CD4-positive, alpha-beta T cell treated with Interleukin-1 beta for 1 hour (primary cell): ENCODE measurements at regions not wholly inside any gene's neighbourhood (a gene's known extent, or its start where the extent isn't known, plus 50 kb on each side); places are given as distances from the start of the nearest gene placed in this dataset.

Experiments
- DNase-seq, 2 donors: peaks; one replicate each; pipeline ENCODE4 v3.0.0-alpha.2; 2020 to 2022

DNA sequence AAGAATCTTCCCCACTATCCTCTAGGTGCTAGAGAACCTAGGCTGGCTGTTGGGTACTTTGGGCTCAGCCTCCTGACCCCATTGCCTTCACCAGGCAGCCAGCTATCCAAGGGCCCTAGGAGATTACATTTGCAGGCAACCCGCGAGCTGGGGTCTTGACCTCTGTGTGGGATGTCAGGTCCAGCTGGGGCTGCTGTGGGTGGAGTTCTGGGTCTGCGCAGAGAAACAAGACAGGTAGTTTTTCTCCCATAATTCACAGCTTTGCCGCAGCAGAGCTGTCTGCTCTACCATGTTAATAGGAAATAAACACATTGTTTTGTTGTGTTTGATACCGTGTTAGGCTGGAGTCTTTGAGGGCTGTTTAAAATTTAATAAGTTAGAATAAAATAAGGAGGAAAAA lies 142.8 kb upstream of the PLET1 start:
- DNase-seq: no peak

DNA sequence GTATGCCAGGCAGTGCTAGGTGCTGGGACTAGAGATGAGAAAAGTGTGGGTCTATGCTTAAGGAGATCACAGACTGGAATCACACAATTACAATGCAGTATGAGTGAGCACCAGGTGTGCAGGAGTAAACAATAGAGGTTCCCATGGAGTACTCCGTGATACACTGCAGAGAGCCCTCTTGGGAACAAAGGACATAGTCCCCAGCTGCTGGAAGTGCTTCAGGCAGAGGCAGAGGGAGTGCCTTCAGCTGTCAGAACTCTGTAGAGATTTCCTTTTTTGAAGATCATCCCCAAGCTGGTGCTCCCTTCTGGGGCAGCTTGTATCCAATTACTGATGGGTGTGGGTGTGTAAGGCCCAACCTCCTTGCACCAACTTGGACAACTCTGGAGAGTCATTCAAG lies 143.5 kb upstream of the PLET1 start:
- no peak for DNase-seq

DNA sequence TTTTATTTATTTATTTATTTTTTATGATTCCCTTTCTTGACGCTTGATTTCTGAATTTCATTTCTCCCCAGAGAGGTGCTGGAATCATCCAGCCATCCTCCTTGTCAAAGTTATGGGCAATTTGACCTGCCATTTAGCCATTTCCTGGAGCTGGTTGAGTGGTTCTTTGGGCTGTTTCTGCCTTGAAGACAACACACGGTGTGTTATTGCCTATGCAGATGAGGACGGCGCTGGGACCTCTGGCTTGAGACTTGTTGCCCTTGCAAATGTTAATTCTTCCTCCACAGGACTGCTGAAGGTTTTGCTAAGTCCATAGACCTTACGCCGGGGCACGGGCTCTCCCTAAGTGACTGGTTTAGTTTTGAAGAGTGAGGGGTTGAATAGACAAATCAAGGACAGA lies 147.9 kb upstream of the PLET1 start:
- no peak for DNase-seq

DNA sequence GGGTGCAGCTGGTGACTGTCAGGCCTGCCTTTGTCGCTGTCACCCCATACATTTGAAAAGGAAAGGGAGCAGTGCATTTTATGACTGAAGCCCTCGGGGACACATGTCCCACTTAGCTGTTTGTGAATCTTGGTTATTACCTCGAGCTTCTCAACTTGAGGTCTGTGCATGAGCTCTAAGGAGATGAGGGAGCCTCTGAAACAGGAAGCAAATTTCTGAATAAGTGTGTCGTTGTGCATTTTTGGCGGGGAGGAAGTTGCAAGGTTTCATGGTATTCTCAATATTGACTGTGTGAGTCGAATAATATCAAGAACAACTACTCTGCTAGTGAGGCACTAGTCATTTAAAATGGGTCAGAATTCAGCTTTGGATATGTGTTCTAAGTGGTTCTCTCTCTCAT lies 149.7 kb upstream of the PLET1 start:
- DNase-seq: no peak

DNA sequence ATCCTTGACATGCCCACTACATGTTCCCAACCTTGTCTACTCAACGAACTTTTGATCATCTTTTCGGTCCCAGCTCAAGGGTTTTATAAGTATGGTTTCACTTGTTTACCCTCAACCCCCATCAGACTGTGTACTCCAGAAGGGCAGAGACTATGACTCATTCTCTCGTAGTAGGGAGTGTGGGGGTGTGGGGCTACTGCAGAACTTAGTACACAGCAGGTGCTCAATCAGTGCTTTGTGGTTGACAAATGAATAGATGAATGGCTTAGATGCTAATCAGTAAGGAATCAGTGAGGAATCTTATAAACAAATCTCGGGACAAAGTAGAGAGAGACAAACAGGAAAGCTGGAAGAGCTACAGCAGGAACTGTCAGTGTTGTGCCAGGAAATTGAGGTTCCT lies 151.7 kb upstream of the PLET1 start:
- DNase-seq: no peak

DNA sequence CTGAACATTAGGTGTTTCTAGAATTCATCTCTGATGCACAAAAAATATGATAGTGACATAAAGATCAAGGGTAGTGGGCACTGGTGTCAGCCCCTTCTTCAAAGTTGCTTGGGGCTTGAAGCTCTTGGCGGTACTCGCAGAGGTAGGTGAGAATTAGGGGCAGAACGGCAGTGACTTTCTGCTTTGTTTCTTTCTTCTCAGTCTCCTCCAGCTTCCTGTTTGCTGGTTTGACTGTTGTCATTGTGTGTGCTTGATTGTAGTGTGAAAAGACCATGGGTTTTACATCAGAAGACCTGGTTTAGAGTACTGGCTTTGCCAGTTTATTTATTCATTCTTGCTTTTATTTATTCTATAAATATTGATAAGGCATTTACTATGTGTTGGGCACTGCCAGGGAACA lies 156.7 kb upstream of the PLET1 start:
- no peak for DNase-seq

DNA sequence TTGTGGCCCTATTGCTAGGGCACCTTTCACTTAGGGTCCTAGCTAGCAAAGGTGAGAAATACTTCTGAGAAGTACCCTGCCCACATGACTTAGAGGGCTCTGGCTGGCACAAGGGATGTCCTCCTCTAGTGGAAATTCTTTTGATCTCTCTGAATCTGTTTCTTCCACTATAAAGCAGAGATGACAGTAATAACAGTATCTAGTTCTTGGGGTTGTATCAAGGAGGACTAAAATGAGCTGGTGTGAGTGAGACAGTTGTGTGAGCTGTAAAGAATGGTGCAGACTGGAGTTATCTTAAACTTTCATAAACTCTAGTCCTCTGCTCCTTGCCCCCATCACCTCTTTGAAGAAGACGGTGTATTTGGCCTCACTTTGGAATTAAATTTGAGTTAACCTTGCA lies 157.8 kb upstream of the PLET1 start:
- no peak for DNase-seq

DNA sequence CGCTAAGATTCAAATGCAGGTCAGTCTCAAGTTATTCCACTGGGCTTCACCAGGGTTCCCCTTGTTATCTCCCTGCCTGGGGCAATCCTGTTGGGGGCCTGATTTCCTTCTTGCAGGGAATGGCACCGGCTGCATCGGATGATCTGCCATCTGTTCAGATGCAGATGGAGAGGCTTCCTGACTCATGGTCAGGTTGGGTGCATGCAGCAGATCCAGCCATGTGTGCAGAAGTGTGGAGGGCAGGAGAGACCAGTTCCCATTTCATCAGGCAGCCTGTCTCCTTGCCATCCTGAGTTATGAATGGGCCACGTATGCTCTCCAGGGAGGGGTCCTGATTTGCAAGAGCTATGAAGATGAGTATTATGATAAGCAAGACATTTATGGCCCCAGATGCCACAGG lies 161.2 kb upstream of the PLET1 start:
- no peak for DNase-seq

DNA sequence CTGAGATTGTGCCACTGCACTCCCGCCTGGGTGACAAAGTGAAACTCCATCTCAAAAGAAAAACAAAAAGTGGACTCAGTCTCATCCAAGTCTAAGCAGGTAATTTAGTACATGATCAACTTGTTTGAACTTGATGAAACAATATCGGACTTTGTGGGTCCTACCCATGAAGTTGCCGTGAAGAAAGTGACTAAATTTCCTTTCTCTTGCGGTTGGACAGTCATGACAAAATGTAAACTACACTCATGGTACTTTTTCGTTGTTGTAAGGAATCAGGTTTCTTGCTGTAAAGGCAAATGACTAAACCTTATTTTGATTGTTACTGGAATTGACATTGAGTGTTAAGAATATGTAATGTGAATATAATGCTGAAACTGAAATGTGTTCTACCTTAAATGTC lies 164.5 kb upstream of the PLET1 start:
- DNase-seq: no peak

DNA sequence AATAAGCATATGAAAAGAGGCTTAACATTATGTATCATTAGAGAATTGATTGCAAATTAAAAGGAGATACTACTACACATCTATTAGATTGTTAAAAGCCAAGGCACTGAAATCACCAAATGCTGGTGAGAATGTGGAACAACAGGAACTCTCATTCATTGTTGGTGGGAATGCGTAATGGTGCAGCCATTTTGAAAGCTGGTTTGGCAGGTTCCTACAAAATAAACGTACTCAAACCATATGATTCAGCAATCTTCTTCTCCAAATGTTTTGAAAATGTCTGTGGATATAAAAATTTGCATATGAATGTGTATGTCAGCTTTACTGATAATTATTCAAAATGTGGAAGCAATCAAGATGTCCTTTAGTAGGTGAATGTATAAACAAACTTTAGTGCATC lies 176.4 kb upstream of the PLET1 start:
- no peak for DNase-seq

DNA sequence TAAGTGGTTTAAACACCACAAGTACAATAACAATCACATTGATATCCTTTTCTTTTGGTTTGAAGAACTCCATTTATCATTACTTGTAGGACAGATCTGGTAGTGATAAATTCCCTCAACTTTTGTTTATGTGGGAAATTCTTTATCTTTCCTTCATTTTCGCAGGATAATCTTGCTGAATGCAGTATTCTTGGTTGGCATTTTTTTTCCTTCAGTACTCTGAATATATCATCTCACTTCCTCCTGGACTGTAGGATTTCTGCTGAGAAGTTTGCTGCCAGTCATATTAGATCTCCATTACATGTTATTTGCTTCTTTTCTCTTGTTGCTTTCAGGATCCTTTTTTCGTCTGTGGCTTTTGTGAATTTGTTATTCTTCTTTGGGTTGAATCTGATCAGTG lies 179.0 kb upstream of the PLET1 start:
- no peak for DNase-seq

DNA sequence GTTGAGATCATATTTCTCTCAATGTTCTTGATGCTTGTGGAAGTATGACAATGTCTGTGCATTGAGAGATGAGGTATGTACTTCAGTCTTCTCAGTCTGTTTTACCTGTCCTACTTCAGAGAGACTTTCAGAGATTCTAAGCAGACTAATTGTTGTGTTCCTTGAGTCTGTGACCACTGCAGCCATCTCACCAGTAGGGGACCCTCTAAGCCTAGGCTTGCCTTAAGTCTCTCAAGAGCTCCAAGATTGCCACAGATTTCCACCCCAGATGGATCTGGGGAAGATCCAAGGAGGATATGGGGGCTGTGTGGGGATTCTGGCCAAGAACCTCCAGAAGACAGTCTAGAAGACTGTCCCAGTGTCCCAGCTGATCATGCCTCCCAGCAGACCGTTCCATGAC lies 179.9 kb upstream of the PLET1 start:
- DNase-seq: no peak

DNA sequence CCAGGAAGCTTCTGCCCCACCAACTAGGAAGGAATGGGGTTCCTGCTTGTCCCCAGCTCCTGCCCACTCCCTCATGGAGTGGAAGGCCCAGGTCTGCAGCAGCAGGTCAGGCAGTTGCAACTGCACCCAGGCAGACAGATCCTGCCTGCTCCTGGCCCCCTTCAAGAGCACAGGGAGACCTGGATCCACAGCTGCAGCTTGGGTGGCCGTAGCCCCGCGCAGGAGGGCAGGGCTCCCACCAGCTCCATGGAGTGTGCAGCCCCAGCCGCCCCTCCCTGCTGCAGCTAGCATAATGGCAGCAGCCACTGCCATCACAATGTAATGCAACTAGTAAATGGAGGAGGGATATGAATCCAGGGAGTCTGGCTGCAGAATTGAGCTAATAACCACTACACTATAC lies 187.5 kb upstream of the PLET1 start:
- no peak for DNase-seq

DNA sequence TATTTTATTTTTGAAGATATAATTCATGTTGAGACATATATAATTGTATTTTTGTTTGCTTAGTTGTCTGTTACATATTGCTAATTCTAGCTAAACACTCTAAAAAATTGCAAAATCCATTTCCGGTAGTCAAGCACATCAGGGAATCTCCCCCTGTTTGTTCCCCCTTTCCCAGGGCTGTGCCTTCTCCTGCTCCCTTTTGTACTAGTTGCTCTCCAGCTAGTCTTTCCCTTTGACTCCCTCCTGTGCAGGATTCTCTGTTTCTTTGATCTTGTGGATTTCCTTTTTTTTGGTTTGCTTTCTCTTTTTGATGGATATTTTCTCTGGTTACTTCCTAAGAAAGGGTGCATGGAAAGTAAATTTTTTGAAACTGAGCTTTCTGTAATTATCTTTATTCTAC lies 188.1 kb upstream of the PLET1 start:
- no peak for DNase-seq

DNA sequence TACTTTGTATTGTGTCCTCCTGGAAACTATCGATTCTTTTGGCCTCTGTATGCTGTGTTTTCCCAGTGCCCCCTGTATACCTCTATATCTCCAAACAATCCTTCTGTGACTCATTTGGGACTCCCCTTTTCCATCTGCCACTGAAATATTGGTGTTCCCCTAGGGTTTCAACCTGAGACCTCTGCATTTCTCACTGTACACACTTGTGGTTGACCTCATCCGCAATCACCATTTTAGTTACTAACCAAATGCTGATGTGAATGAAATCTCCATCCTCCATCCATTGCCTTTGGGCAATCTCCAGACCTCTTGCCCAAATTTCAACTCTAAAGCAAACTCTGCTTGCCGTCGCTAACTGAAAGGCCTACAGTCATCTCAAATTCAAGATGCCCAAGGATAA lies 190.6 kb upstream of the PLET1 start:
- DNase-seq: no peak

DNA sequence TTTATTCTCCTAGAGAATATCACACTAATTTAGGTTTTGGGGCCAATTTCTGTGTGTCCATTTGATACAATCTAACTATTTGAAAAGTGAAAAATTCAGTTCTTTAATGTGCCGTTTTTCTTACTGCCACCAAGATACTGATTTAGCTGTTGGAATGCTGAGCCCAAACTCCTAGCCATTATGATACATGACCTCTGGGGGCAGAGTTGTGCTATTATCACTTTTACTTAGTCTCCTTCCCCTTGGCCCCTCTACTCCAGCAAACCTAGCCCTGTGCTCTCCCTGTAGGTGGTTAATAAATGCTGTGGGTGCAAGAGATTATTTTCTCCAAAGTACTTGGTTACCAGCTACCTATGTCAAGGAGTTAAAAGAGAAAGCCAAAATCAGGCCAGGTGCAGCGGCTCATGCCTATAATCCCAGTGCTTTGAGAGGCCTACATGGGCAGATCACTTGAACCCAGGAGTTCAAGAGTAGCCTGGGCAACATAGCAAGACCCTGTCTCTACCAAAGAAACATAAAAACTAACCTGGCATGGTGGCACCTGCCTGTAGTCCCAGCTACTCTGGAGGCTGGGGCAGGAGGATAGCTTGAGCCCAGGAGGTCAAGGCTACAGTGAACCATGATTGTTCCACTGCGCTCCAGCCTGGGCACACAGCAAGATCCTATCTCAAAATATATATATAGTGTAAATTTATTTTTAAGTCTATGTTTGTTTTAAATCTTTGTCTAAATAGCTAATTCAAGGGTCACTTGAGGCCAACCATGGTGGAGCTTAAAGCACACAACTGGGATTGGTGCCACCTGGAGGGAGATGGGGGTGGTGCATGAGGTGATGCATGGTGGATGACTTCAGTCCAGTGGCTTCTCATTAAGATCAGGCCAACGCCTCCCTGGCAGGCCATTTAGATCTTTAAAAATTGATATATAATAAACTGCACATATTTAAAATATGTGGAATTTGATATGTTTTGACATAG lies 193.2 kb upstream of the PLET1 start:
- peak in 1 of 2 donors; percentile 30 for DNase-seq

DNA sequence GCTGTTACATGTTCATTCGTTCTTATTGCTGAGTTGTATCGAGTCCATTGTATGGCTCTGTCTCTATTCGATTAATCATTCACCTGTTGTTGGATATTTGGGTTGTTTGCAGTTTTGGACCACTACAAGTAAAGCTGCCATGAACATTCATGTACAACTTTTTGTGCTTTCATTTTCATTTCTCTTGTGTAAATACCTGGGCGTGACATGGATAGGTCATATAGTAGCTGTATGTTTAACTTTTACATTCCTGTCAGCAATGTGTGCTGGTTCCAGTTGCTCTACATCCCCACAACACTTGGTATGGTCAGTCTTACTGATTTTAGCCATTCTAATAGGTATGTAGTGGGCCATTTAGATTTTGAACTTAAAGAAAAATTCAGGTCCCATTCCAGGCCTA lies 194.2 kb upstream of the PLET1 start:
- no peak for DNase-seq

DNA sequence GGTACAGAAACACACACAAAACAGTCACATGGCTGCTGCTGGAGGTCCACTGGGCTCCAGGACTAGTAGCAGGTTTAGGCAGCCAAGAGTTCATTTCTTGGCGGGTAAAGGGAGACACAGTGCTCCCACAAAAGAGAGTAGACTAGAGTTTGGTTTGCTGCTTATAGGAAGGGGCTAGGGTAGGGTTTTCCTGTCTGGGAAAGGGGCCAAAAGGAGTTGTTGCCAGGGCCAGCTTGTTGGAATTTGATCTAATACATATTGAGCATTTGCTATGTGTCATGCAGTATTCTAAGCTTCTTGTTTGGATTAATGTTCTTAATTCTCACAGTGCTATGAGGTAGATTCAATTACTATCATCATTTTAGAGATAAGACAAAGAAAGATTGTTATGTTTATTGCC lies 195.1 kb upstream of the PLET1 start:
- DNase-seq: no peak

DNA sequence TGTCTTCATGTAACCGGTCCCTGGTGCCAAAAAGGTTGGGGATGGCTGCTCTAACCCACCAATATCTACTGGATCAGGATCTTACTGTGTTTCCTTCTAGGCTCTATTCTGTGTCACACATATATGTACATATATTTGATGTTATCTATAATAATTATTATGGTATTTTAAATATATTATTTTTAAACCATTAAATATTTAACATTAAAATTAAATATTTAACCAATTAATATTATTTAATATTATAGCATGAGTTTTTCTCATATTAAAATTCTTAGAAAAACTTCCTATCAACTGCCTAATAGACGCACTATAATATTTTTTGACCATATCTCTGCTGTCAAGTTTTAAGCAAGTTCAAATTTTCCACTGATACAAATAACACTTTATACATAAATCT lies 196.9 kb upstream of the PLET1 start:
- DNase-seq: no peak

DNA sequence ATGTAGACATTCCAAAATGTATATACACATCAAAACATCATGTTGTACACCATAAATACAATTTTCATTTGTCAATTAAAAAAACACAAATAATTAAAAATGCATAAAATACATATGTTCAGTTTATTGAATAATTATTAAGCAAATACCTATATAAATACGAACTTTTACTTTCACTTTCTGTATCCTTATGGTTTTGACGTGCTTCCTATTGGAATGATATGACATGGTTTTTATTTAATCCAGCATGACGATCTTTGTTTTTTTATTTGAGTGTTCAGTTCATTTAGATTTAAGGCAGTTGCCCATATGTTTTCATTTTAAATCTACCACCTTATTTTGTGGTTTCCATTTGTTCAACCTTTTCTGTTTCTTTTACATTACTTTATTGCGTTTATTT lies 198.3 kb upstream of the PLET1 start:
- no peak for DNase-seq

DNA sequence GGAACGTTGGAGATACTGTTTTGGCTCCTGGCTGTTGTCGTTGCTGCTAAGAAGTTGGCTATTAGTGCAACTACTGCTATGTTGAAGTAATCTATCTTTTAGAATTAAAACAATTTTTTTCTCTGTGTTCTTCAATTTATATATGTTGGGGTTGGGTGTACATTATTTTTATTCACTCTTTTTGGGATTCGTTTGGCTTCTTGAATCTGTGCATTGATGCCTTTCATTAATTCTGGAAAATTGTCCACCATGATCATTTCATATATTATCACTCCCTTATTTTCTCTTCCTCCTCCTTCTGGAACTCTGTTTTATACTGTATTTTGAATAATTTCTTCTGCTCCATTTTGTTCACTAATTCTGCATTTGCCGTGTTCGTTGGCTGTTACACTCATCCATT lies 199.5 kb upstream of the PLET1 start:
- DNase-seq: no peak

DNA sequence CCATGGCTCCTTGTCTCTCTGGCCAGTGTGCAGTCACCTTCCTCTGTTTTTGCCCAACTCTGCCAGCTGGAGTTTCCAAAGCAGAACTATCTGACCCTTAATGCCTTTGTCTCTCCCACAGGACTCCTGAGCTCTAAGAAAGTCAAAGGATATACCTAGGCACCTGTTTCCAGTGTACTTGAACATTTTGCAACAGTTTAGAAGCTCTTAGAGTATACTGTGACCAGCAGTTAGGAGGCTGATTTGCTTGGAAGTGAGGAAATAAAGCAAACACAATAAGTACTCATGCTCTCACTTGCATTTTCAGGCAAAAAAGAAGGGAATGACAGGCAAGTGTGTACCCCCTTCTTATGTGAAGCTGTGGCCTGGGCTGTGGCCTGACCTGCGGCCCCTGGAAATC lies 204.3 kb upstream of the PLET1 start:
- no peak for DNase-seq

DNA sequence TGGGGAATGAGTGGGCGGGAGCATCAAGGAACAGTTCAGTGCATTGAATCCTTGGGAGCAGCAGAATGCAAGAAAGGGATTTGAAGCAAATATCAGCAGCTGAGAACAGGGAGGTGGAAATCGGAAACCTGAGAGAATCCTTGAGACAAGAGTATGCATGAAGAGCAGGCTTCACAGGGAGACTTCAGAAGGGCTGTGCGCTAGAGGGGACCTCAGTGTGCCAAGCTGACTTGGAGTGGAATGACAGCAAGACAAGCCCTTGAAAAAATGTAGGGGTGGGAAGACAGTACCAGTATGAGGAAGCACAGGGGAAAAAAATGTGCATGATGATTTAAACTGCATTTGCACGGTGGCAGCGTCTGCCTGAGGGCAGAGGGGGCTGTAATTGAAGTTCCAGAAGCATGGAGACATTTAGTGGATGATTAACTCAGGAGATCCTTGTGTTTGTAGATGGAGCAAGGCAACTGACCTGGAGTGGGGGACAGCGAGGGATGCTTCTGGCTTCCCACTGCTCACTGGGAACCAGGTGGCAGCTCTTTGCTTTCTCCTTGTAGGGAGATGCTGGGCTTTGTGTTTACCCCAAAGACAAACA lies 204.9 kb upstream of the PLET1 start:
- no peak for DNase-seq

DNA sequence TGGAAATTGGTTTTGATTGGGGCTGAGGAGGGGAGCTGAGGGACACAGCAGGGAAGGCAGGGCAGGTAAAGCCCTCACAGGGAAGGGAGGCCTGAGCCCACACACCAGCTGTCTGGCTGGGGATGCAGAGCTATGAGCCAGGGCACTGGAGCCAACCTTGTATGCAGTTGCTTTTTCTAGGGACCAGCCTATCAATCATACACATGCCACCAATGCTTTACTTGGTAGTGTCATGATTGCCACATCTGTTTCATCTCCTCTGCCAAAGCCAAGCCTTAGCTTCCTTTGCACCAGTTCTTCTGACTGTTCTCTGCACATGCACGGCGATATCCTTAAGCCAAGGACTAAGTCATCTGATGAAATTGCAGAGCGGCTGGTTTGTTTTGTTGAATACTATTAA lies 207.1 kb upstream of the PLET1 start:
- DNase-seq: no peak

DNA sequence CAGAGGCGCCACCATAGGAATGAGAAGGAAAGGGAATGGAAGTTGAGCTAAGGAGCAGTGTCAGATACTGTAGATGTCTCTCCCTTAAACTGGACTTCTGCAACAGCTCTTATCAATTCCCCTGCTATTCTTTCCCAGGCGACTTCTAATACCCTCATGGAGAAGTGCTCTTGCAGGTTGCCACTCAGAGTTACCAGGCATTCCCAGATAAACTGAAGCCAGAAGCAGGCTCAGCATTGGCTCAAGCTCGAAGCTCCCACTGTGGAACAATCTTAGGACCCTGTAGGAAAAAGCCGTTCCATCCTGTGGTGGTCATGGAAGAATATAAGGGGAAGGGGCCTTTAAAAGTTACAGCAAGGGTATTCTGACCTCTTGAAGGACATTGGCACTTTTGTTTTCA lies 208.7 kb upstream of the PLET1 start:
- DNase-seq: no peak
